HT1080 (cell line): ENCODE measurements at regions not wholly inside any gene's neighbourhood (a gene's known extent, or its start where the extent isn't known, plus 50 kb on each side); places are given as distances from the start of the nearest gene placed in this dataset.

Source experiments
- DNase-seq: peaks from one replicate; pipeline ENCODE4 v3.0.0-alpha.2; 2015; ENCODE audit warnings: low read depth

GRCh38 chr3:182710557-182711157, 82.6 kb upstream of the ATP11B start:
- DNase-seq: peak; percentile 44

- DNase-seq: no peak
Measured at GRCh38 chr3:182711261-182711683, 82.0 kb upstream of the ATP11B start.

- DNase-seq: no peak
Measured at GRCh38 chr3:182711853-182712252, 81.5 kb upstream of the ATP11B start.

GRCh38 chr3:182713111-182713510, 80.2 kb upstream of the ATP11B start:
- no peak for DNase-seq

GRCh38 chr3:182713743-182714517, 79.4 kb upstream of the ATP11B start:
- peak; percentile 51 for DNase-seq

GRCh38 chr3:182715006-182715405, 78.3 kb upstream of the ATP11B start:
- DNase-seq: no peak

GRCh38 chr3:182716114-182716688, 77.1 kb upstream of the ATP11B start:
- no peak for DNase-seq

- no peak for DNase-seq
Measured at GRCh38 chr3:182717216-182717615, 76.1 kb upstream of the ATP11B start.

GRCh38 chr3:182722907-182723306, 70.4 kb upstream of the ATP11B start:
- DNase-seq: no peak

- no peak for DNase-seq
Measured at GRCh38 chr3:182723596-182723995, 69.7 kb upstream of the ATP11B start.

- no peak for DNase-seq
Measured at GRCh38 chr3:182725372-182726251, 67.7 kb upstream of the ATP11B start.

- DNase-seq: no peak
Measured at GRCh38 chr3:182726258-182727142, 66.8 kb upstream of the ATP11B start.

GRCh38 chr3:182728238-182728637, 65.1 kb upstream of the ATP11B start:
- DNase-seq: no peak

GRCh38 chr3:182729903-182730674, 63.2 kb upstream of the ATP11B start:
- no peak for DNase-seq

- DNase-seq: no peak
Measured at GRCh38 chr3:182730675-182731042, 62.6 kb upstream of the ATP11B start.

GRCh38 chr3:182731764-182732163, 61.5 kb upstream of the ATP11B start:
- DNase-seq: no peak

GRCh38 chr3:182732232-182733015, 60.9 kb upstream of the ATP11B start:
- DNase-seq: no peak

GRCh38 chr3:182735672-182736071, 57.6 kb upstream of the ATP11B start:
- DNase-seq: no peak

- DNase-seq: no peak
Measured at GRCh38 chr3:182737825-182738224, 55.5 kb upstream of the ATP11B start.
